ENCODE measurements at regions not wholly inside any gene's neighbourhood (a gene's known extent, or its start where the extent isn't known, plus 50 kb on each side); places are given as distances from the start of the nearest gene placed in this dataset.

- Histone ChIP-seq H3K14ac (ENCODE audit: insufficient read depth, low read length) (no peak overlapping the region), H3K9ac (ENCODE audit: extremely low read depth, insufficient read length, low read length) (no peak overlapping the region), H3K56ac (ENCODE audit: insufficient read length, low read depth, low read length) (no peak overlapping the region), H3K23me2 (ENCODE audit: insufficient read length, low read depth, low read length, poor library complexity, severe bottlenecking) (no peaks in the 10 kb centered on the region), H2AFZ (ENCODE audit: low read length) (no peak overlapping the region), H4K5ac (ENCODE audit: insufficient read length, low read depth, low read length) (no peak overlapping the region), H3K4ac (ENCODE audit: low read depth, low read length) (no peak overlapping the region), H4K8ac (replicated peaks; ENCODE audit: insufficient read length, low read depth, low read length) (no peak overlapping the region), H2BK5ac (ENCODE audit: insufficient read length, low read length) (no peak overlapping the region), H2BK12ac (ENCODE audit: insufficient read length, low read depth, low read length) (no peak overlapping the region), H2AK5ac (ENCODE audit: insufficient read length, low read length) (no peak overlapping the region), H3K4me1 (ENCODE audit: insufficient read depth, low read length) (no peaks in the 10 kb centered on the region; the same call in 1 of the 2 replicates), H4K20me1 (ENCODE audit: control insufficient read depth, insufficient read depth, insufficient read length) (no peaks in the 10 kb centered on the region), H3K79me1 (ENCODE audit: insufficient read depth, low read depth, low read length, poor library complexity, severe bottlenecking) (no peaks in the 10 kb centered on the region), H3K23ac (ENCODE audit: insufficient read length, low read depth, low read length) (no peak overlapping the region), H2BK15ac (ENCODE audit: low read depth, low read length) (no peak overlapping the region), H3K9me3 (ENCODE audit: control insufficient read depth, low read depth, low read length) (no peaks in the 10 kb centered on the region), H3K4me2 (ENCODE audit: insufficient read depth, insufficient read length, low read length) (no peak overlapping the region), H3K79me2 (ENCODE audit: insufficient read depth, low read length) (no peaks in the 10 kb centered on the region; the same call in 1 of the 2 replicates), H2BK120ac (ENCODE audit: low read depth, low read length, poor library complexity, severe bottlenecking) (no peak overlapping the region), H3K18ac (ENCODE audit: insufficient read length, low read depth, low read length) (no peak overlapping the region), H3K27ac (ENCODE audit: insufficient read length, low read depth, low read length) (no peak overlapping the region), H3T11ph (ENCODE audit: low read length) (no peak overlapping the region), H3K27me3 (ENCODE audit: insufficient read depth, low read length) (no peaks in the 10 kb centered on the region), H2BK20ac (ENCODE audit: low read depth, low read length, poor library complexity, severe bottlenecking) (no peak overlapping the region), H4K91ac (ENCODE audit: insufficient read length, low read depth, low read length) (no peak overlapping the region)
- H3K27me3 Mint-ChIP-seq (ENCODE audit: low read depth): no peaks in the 10 kb centered on the region
- TF ChIP-seq CTCF (conservative IDR thresholded peaks at IDR 0.05): no peak
- no CpG with 5 or more reads among the region's 1 CpG for WGBS (ENCODE audit: extremely low coverage, insufficient read length, low lambda C conversion rate)
- no peak for DNase-seq
- no peaks in the 10 kb centered on the region for H3K9me3 Mint-ChIP-seq
- no peaks in the 10 kb centered on the region for H3K36me3 Mint-ChIP-seq (ENCODE audit: insufficient read depth in 1 of 3, low read depth in 3 of 3)
- H3K4me1 Mint-ChIP-seq: peaks cover 18% of the 10 kb centered on the region in 2 experiments
- H3K4me3 Mint-ChIP-seq: no peak overlapping the region
- H3K27ac Mint-ChIP-seq: no peak overlapping the region; a peak in 1 of 7 replicates
These were observed 1139.0 kb downstream of the ROBO2 start for GRCh38 chr3:78178740-78179363.
